ENCODE measurements at regions not wholly inside any gene's neighbourhood (a gene's known extent, or its start where the extent isn't known, plus 50 kb on each side); places are given as distances from the start of the nearest gene placed in this dataset.

- no peak overlapping the region for H3K27ac ChIP-seq
- ATAC-seq (ENCODE audit: insufficient number of reproducible peaks, low FRiP score, low read depth) (no peak), DNase-seq (ENCODE audit: low spot score) (no peak)
- TF ChIP-seq CTCF (IDR thresholded peaks at IDR 0.05), result no peak
- H3K4me3 ChIP-seq, result no peak overlapping the region
- H3K36me3 ChIP-seq, result no peaks in the 10 kb centered on the region
- no peaks in the 10 kb centered on the region for H3K27me3 ChIP-seq (replicated peaks; ENCODE audit: insufficient read depth)
- no peaks in the 10 kb centered on the region for H3K9me3 ChIP-seq
- H3K4me1 ChIP-seq (ENCODE audit: control insufficient read depth in 1 of 2, low read depth in 2 of 2), result no peaks in the 10 kb centered on the region
Observed at GRCh38 chr1:38505944-38506343, 353.6 kb downstream of the RRAGC start.

DNA sequence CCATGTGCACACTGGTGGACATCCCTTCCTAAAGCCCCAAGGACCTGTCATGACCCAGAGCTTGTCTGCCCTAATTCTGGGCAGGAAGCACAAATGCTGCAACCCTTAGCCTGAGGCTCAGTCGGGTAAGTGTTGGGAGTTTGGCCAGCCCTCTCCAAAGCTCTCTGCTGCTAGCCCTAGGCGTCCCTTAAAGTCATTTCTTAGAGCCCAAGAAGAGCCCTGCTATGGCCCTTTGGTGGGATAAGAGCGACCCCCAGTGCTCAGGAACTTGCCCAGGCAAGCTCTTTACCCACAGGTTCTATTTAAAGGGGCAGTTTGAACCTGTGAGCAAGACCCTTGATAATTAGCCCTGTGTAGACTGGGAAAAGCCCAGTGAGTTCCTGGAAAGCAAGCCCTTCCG lies 356.8 kb downstream of the RRAGC start:
- ATAC-seq (ENCODE audit: insufficient number of reproducible peaks, low FRiP score, low read depth) (no peak), DNase-seq (ENCODE audit: low spot score) (no peak)
- TF ChIP-seq CTCF (IDR thresholded peaks at IDR 0.05), result no peak
- H3K27ac ChIP-seq, result no peak overlapping the region
- no peaks in the 10 kb centered on the region for H3K36me3 ChIP-seq
- H3K4me1 ChIP-seq (ENCODE audit: control insufficient read depth in 1 of 2, low read depth in 2 of 2), result no peaks in the 10 kb centered on the region
- no peaks in the 10 kb centered on the region for H3K9me3 ChIP-seq
- no peak overlapping the region for H3K4me3 ChIP-seq
- H3K27me3 ChIP-seq (replicated peaks; ENCODE audit: insufficient read depth), result no peaks in the 10 kb centered on the region

- no peaks in the 10 kb centered on the region for H3K27me3 ChIP-seq (replicated peaks; ENCODE audit: insufficient read depth)
- TF ChIP-seq CTCF (IDR thresholded peaks at IDR 0.05), result no peak
- no peak overlapping the region for H3K4me3 ChIP-seq
- H3K4me1 ChIP-seq (ENCODE audit: control insufficient read depth in 1 of 2, low read depth in 2 of 2), result no peaks in the 10 kb centered on the region
- no peak overlapping the region for H3K27ac ChIP-seq
- ATAC-seq (ENCODE audit: insufficient number of reproducible peaks, low FRiP score, low read depth) (no peak), DNase-seq (ENCODE audit: low spot score) (no peak)
- H3K36me3 ChIP-seq, result no peaks in the 10 kb centered on the region
- H3K9me3 ChIP-seq, result no peaks in the 10 kb centered on the region
Observed at GRCh38 chr1:38500891-38501290, 358.7 kb downstream of the RRAGC start.

DNA sequence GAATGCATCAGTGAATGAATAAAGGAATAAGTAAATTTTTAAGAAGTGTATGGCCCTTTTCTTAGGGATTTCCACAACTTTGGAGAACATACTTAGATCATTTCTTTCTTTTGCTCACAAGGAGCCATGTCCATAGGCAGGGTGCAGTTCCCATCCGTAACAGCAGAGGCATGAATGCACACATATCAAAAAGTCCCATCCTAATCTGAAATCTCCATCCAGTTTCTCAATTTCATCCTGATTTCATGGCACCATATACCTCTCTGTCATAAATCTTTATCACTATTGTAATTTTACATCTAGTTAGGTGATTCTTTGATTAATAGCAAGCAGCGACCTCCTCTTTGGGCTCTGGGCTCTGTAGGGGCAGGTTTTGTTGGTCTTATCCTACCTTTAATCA lies 359.2 kb downstream of the RRAGC start:
- Histone ChIP-seq H3K9me3 (no peaks in the 10 kb centered on the region), H3K4me1 (ENCODE audit: control insufficient read depth in 1 of 2, low read depth in 2 of 2) (no peaks in the 10 kb centered on the region), H3K27ac (no peak overlapping the region), H3K36me3 (no peaks in the 10 kb centered on the region), H3K27me3 (replicated peaks; ENCODE audit: insufficient read depth) (no peaks in the 10 kb centered on the region), H3K4me3 (no peak overlapping the region)
- TF ChIP-seq CTCF (IDR thresholded peaks at IDR 0.05), result no peak
- no peak for DNase-seq (ENCODE audit: low spot score)
- ATAC-seq (ENCODE audit: insufficient number of reproducible peaks, low FRiP score, low read depth), result no peak

- ATAC-seq (ENCODE audit: insufficient number of reproducible peaks, low FRiP score, low read depth) (no peak), DNase-seq (ENCODE audit: low spot score) (no peak)
- H3K4me3 ChIP-seq, result no peak overlapping the region
- H3K27me3 ChIP-seq (replicated peaks; ENCODE audit: insufficient read depth), result no peaks in the 10 kb centered on the region
- no peaks in the 10 kb centered on the region for H3K9me3 ChIP-seq
- no peak for TF ChIP-seq CTCF (IDR thresholded peaks at IDR 0.05)
- H3K4me1 ChIP-seq (ENCODE audit: control insufficient read depth in 1 of 2, low read depth in 2 of 2), result no peaks in the 10 kb centered on the region
- no peak overlapping the region for H3K27ac ChIP-seq
- H3K36me3 ChIP-seq, result no peaks in the 10 kb centered on the region
Observed at GRCh38 chr1:38498686-38499085, 360.9 kb downstream of the RRAGC start.

All from thoracic aorta (tissue), 2 donors.